ENCODE measurements at regions not wholly inside any gene's neighbourhood (a gene's known extent, or its start where the extent isn't known, plus 50 kb on each side); places are given as distances from the start of the nearest gene placed in this dataset.

GRCh38 chr3:81864272-81864671 is 102.8 kb upstream of the GBE1 start:
- Histone ChIP-seq H3K27me3 (ENCODE audit: control insufficient read depth, insufficient read depth, low read length) (no peaks in the 10 kb centered on the region), H3K4me3 (ENCODE audit: low read depth, low read length) (no peak overlapping the region), H3K36me3 (ENCODE audit: control insufficient read depth, insufficient read depth, low read length) (no peaks in the 10 kb centered on the region)
- FAIRE-seq = no peak
- no peak for DNase-seq (ENCODE audit: low read depth)
- no peak for TF ChIP-seq CTCF (IDR thresholded peaks at IDR 0.05; ENCODE audit: insufficient read depth, low read length, severe bottlenecking)

- Histone ChIP-seq H3K36me3 (ENCODE audit: control insufficient read depth, insufficient read depth, low read length) (no peaks in the 10 kb centered on the region), H3K4me3 (ENCODE audit: low read depth, low read length) (no peak overlapping the region), H3K27me3 (ENCODE audit: control insufficient read depth, insufficient read depth, low read length) (no peaks in the 10 kb centered on the region)
- no peak for FAIRE-seq
- no peak for DNase-seq (ENCODE audit: low read depth)
- no peak for TF ChIP-seq CTCF (IDR thresholded peaks at IDR 0.05; ENCODE audit: insufficient read depth, low read length, severe bottlenecking)
Measured at GRCh38 chr3:81863756-81864155, 102.3 kb upstream of the GBE1 start.

GRCh38 chr3:81861593-81861992 is 100.1 kb upstream of the GBE1 start:
- H3K4me3 ChIP-seq (ENCODE audit: low read depth, low read length) = no peak overlapping the region
- no peak for FAIRE-seq
- H3K36me3 ChIP-seq (ENCODE audit: control insufficient read depth, insufficient read depth, low read length) = no peaks in the 10 kb centered on the region
- TF ChIP-seq CTCF (IDR thresholded peaks at IDR 0.05; ENCODE audit: insufficient read depth, low read length, severe bottlenecking) = no peak
- no peak for DNase-seq (ENCODE audit: low read depth)
- no peaks in the 10 kb centered on the region for H3K27me3 ChIP-seq (ENCODE audit: control insufficient read depth, insufficient read depth, low read length)

- FAIRE-seq (no peak), DNase-seq (ENCODE audit: low read depth) (peak; percentile 80)
- no peak overlapping the region for H3K4me3 ChIP-seq (ENCODE audit: low read depth, low read length)
- TF ChIP-seq CTCF (IDR thresholded peaks at IDR 0.05; ENCODE audit: insufficient read depth, low read length, severe bottlenecking) = no peak
- no peaks in the 10 kb centered on the region for H3K27me3 ChIP-seq (ENCODE audit: control insufficient read depth, insufficient read depth, low read length)
- H3K36me3 ChIP-seq (ENCODE audit: control insufficient read depth, insufficient read depth, low read length) = no peaks in the 10 kb centered on the region
Measured at GRCh38 chr3:81859524-81859923, 98.1 kb upstream of the GBE1 start.

GRCh38 chr3:81853431-81853830 is 92.0 kb upstream of the GBE1 start:
- no peak for DNase-seq (ENCODE audit: low read depth)
- H3K27me3 ChIP-seq (ENCODE audit: control insufficient read depth, insufficient read depth, low read length) = no peaks in the 10 kb centered on the region
- H3K36me3 ChIP-seq (ENCODE audit: control insufficient read depth, insufficient read depth, low read length) = no peaks in the 10 kb centered on the region
- H3K4me3 ChIP-seq (ENCODE audit: low read depth, low read length) = no peak overlapping the region
- FAIRE-seq = no peak
- no peak for TF ChIP-seq CTCF (IDR thresholded peaks at IDR 0.05; ENCODE audit: insufficient read depth, low read length, severe bottlenecking)

GRCh38 chr3:81851176-81851575 is 89.7 kb upstream of the GBE1 start:
- TF ChIP-seq CTCF (IDR thresholded peaks at IDR 0.05; ENCODE audit: insufficient read depth, low read length, severe bottlenecking) = no peak
- Histone ChIP-seq H3K4me3 (ENCODE audit: low read depth, low read length) (no peak overlapping the region), H3K27me3 (ENCODE audit: control insufficient read depth, insufficient read depth, low read length) (no peaks in the 10 kb centered on the region), H3K36me3 (ENCODE audit: control insufficient read depth, insufficient read depth, low read length) (no peaks in the 10 kb centered on the region)
- DNase-seq (ENCODE audit: low read depth) (no peak), FAIRE-seq (no peak)

Data from bronchial epithelial cell (primary cell).